COLO829 (cell line): ENCODE measurements at regions not wholly inside any gene's neighbourhood (a gene's known extent, or its start where the extent isn't known, plus 50 kb on each side); places are given as distances from the start of the nearest gene placed in this dataset.
A peak's percentile ranks its signal among the peaks of the same experiment; 100 is the strongest.

ENCODE experiments used
- DNase-seq: peaks from one replicate; pipeline ENCODE4 v3.0.0; 2012; ENCODE audit warnings: low spot score

- peak; percentile 36 for DNase-seq
These were observed 75.6 kb downstream of the ICOS start for GRCh38 chr2:204012072-204012653.

DNA sequence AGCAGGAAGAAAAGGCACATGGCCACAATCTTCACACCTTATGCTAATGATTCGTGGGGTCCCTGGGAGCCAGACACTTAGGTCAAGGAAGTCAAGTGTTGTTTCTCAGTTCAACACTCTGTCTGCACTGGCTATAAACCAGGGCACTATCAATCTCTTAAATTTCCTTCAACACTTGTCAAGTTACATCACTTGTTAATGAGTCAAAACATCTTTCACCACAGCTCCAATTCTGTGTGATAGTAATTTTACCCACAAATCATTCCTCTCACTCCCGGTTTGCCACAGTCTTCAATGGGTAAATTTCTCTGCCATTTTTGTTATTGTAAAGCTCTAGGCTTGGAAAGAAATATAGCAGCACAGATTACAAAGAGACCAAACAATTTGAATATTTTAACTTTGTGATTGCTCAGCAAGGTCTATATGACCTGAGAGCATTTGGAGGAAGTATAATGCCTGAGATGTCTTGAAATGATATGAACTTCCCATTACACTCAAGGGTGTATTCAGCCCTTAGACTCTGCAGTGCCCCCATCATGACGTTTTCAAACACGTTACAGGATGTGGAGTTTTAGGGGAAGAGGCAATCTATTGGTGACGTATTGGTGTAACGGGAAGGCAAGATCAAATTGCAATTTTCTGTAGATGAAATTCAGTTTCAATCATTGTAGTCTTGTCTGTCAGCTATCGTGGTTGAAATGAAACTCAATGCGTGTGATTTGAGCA, 78.7 kb downstream of the ICOS start:
- DNase-seq: no peak

DNA sequence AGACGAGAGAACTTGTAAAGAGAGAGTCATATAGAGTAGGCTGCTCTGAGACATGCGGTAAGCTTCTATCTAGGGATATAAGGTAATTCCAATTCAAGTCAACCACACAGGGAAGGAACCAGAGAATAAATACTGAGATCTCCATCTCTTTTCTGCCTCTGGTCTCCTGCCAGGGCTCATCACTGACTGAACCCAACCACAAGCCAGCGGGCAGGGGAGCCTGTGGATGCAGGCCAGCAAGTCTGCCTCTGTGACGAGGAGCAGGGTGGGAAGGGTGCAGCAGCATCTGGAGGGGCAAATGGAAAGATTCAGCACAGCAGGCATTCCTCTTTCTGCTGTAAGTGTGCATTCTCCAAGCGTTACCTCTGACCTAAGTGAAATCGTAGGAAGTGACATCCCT, 82.2 kb downstream of the ICOS start:
- DNase-seq: no peak

GRCh38 chr2:204019572-204020501, 83.3 kb downstream of the ICOS start:
- peak; percentile 36 for DNase-seq

GRCh38 chr2:204021290-204022081, 84.9 kb downstream of the ICOS start:
- DNase-seq: no peak

- DNase-seq: no peak
These were observed 86.0 kb downstream of the ICOS start for GRCh38 chr2:204022550-204022949.

DNA sequence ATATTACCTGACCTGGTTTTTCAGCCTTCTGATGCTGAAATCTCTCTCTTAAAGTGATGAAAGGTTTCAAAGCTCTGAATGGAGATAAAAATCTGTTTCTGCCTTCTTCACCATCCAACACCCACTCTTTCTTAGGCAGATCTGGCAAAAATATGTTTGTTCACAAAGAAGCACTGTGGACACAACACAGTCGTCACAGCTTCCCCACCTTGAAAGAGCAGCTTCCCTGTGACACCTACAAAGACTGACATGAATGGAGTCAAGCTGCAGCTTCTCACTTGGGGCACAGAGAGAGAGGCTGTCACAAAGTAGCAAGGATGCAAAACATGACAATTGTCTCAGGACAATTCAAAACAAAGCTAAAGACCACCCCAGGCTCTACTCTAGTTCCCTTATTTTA, 86.5 kb downstream of the ICOS start:
- no peak for DNase-seq

DNA sequence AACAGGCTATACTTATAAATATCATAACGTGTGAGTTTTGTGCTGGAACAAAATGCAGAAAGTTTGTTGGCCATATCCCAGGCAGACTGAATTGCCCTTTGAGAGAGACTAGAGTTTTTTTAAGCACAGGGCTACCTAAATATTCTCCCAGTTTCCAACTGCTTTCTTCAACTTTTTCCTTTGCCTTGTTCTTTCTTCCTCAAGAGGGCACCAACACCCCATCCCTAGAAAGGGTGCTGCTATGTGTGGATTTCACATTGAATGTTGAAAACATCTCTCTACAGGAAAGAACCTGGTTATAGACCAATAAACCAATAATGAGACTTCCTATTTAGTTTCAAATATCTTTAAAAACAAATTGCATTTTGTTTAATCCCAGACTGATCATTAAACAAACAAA, 87.9 kb downstream of the ICOS start:
- peak; percentile 42 for DNase-seq

- peak; percentile 52 for DNase-seq
These were observed 88.4 kb downstream of the ICOS start for GRCh38 chr2:204024906-204025475.

- no peak for DNase-seq
These were observed 89.7 kb downstream of the ICOS start for GRCh38 chr2:204026294-204026693.

DNA sequence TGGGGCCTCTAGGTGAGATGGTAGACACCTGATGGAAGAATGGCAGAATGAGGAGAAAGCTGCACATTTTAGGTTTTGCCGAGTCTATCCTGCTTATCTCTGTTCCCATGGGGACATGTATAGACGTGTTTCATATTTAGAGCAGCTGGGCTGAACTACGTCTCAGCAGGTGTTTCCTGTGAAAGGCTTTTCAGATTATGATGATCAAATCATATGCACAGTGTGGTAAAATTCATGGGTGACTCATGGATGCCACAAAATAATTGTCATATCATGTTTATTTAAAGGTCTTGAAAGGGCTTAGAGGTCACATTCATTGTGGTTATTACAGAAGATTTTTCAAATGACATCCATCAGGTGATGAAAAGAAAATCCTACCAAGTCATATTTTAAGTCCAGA, 90.5 kb downstream of the ICOS start:
- no peak for DNase-seq

DNA sequence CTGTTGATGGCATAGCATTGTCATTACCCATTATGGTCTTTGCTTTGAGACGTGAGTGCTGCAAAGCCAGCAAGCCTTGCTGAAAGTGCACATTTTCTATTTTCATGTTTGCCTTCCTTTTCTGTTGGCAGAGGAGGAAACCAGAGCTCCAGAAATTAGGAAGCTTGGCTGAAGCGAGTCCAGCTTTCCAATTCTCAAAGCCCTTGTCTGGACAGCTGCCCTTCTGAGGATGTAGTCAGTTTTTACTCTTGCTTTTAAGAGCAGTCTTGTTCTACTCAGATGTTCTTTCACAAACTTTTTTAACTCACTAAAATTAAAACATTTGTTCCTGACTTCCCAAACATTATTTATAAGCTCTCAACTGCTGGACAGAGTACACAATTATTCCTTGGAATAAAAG, 93.8 kb downstream of the ICOS start:
- DNase-seq: no peak

GRCh38 chr2:204031056-204031455, 94.5 kb downstream of the ICOS start:
- no peak for DNase-seq

DNA sequence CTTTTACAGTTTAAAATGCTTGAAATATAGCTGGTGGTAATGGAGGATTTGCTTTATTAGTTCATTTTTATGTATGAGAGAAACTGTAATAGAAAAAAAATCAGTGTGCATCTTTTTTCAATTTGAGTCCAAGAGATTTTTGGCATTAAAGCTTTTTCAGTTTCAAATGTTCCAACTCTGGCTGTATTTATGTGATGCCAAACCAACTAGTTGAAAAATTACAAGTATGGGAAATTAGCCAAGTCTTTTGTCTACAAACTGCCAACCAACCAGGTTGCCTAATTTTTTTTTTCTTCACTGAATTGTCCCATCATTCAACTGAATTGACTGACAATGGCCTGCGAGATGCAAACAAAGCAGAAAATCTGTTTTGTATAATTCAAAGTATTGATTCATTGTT, 95.7 kb downstream of the ICOS start:
- DNase-seq: no peak

DNA sequence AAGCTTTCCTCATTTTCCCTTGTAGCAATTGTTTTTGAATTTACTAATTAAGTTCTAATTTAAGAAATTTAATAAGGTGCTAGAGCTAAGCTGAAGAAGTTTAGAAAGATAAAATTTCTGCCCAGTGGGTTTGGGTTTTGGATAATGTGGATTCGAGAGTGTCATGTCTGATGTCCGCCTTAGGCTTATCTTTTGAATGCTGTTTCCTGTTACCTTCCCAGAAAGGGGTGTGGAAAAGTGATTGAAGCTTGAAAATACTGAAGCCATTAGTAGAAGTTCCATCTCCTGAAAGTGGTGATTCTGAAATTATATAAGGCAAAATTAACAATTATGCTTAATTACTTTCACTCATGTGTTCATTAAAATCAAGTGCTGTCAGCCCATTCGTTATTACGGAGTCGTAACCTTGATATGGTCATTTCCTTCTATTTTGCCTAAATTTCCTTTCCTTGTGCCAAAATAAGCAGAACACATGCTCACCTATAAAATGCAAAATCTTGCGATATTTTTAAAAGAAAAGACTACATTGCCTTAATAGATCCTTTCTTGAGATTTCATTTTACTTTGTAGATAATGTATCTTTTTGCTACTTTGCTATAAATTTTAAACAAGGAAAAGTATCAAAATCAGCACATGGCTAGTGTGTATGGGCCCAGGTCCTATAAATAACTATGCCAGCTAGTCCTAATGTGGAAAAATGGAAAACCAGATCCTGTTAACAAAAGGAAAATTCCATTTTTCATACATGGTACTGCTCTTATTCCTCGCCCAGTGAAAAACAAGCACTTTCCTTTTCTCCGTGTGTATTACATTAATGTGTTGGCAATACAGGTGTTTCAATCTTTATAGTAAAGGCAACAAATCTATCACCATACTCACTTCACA, 97.3 kb downstream of the ICOS start:
- DNase-seq: no peak

DNA sequence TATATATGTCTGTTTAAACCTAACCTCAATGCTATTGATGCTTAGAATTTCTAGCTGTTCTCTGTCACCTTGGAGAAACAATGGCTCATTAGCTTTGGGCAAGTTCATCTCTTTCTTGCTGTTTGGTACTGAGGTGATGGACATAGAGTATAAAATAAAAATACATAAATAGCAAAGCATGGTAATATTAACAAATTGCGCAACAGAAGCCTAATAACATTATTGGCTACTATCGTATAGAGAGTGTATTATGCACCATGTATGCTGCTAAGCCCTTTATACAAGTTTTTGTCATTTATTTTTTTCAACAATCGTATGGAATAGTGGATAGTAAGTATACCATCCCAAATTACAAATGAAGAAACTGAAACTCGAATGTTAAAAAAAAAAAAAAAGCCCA, 100.1 kb downstream of the ICOS start:
- no peak for DNase-seq

DNA sequence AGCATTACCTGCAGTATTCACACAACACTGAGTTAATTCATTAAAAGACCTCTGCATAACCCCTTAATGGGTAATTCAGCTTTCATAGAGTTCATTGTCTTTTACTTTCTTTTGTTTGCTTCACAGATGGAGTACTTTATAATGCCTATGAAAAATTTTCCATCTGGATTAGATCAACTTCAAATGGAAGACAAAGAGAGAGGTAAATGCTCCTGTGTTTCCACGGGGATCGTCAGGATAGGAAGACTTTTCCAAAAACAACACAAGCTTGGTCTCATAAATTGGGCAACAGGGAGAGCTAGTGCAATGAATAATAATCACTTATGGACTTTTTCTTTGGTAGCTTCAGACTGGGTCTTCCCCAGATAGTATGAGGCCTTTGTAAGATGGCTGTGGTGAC, 100.7 kb downstream of the ICOS start:
- DNase-seq: no peak

DNA sequence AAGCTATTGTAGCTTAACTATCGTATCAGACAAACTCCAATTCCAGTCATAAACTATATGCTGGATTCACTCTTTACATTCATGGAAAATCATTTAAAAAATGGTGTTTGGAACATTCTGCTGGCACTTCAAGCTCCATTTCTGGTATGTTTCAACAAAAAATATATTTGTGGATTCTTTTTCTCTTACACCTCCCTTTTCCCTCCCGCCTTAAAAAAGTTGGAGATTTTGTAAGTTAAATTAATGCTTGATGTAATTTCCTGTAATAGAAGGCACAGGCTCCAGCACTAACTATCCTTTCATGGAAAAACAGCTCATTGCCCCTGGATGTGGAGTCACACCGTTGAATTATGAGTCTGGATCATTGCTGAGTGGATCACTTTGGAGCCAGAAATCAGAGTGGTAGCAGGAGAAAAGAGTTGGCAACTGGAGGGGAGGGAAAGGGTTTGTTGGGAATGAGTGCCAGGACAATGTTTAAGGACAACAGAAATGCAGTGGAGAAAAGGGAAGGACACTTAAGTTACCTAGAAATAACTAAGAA, 102.8 kb downstream of the ICOS start:
- no peak for DNase-seq

- DNase-seq: no peak
These were observed 103.5 kb downstream of the ICOS start for GRCh38 chr2:204040016-204040415.

- DNase-seq: no peak
These were observed 105.8 kb downstream of the ICOS start for GRCh38 chr2:204042401-204042800.

DNA sequence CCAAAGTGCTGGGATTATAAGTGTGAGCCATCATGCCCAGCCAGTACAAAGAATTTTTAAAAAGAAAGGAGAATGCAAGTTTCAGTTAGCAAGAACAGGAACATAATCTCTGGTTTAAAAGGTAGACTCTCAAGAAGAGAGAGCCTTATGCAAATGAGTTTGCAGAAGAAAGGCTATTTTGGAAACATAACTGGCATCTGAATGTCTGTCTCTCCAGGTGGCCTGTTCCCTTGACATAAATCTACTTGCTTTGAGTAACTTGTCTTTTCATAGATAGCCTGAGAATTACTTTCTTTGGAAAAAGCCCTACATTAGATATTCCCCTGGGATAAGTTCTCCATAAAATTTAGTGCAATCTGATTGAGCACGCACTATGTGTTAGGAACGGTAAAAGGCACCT, 109.6 kb downstream of the ICOS start:
- DNase-seq: no peak
